MG63 (cell line): ENCODE measurements at regions not wholly inside any gene's neighbourhood (a gene's known extent, or its start where the extent isn't known, plus 50 kb on each side); places are given as distances from the start of the nearest gene placed in this dataset.

Experiments used
- DNase-seq: peaks from one replicate; pipeline ENCODE4 v3.0.0-alpha.2; 2020
- H3K27me3 ChIP-seq: fragments of 250-450 bp; sonication (Bioruptor Pico); 2 replicates; pipeline ENCODE4 v1.5.1; 2020; ENCODE audit warnings: mild to moderate bottlenecking, moderate library complexity
- H3K36me3 ChIP-seq: fragments of 250-450 bp; sonication (Bioruptor Pico); 2 replicates; pipeline ENCODE4 v1.5.1; 2020; ENCODE audit warnings: mild to moderate bottlenecking, moderate library complexity
- H3K4me3 ChIP-seq: fragments of 250-450 bp; sonication (Bioruptor Pico); 2 replicates; pipeline ENCODE4 v1.5.1; 2020; ENCODE audit warnings: mild to moderate bottlenecking, moderate library complexity
- H3K9me3 ChIP-seq: fragments of 250-450 bp; sonication (Bioruptor Pico); 2 replicates; pipeline ENCODE4 v1.5.1; 2020; ENCODE audit warnings: mild to moderate bottlenecking, moderate library complexity

GRCh38 chr6:25050356-25050755 lies 114.6 kb upstream of the RIPOR2 start:
- Histone ChIP-seq H3K36me3 (no peaks in the 10 kb centered on the region), H3K9me3 (no peaks in the 10 kb centered on the region), H3K4me3 (no peak overlapping the region), H3K27me3 (no peaks in the 10 kb centered on the region)
- DNase-seq: no peak

- Histone ChIP-seq H3K4me3 (no peak overlapping the region), H3K27me3 (no peaks in the 10 kb centered on the region), H3K36me3 (no peaks in the 10 kb centered on the region), H3K9me3 (no peaks in the 10 kb centered on the region)
- no peak for DNase-seq
Observed at GRCh38 chr6:25051083-25051482, 115.3 kb upstream of the RIPOR2 start.

GRCh38 chr6:25052181-25052580 lies 116.4 kb upstream of the RIPOR2 start:
- Histone ChIP-seq H3K9me3 (no peaks in the 10 kb centered on the region), H3K27me3 (no peaks in the 10 kb centered on the region), H3K4me3 (no peak overlapping the region), H3K36me3 (no peaks in the 10 kb centered on the region)
- no peak for DNase-seq

GRCh38 chr6:25053875-25054371 lies 118.2 kb upstream of the RIPOR2 start:
- Histone ChIP-seq H3K27me3 (no peaks in the 10 kb centered on the region), H3K9me3 (no peaks in the 10 kb centered on the region), H3K36me3 (no peaks in the 10 kb centered on the region), H3K4me3 (no peak overlapping the region)
- DNase-seq: no peak

GRCh38 chr6:25054469-25054868 lies 118.7 kb upstream of the RIPOR2 start:
- H3K9me3 ChIP-seq: no peaks in the 10 kb centered on the region
- H3K27me3 ChIP-seq: no peaks in the 10 kb centered on the region
- no peak overlapping the region for H3K4me3 ChIP-seq
- no peak for DNase-seq
- no peaks in the 10 kb centered on the region for H3K36me3 ChIP-seq

- Histone ChIP-seq H3K27me3 (no peaks in the 10 kb centered on the region), H3K4me3 (no peak overlapping the region), H3K9me3 (no peaks in the 10 kb centered on the region), H3K36me3 (no peaks in the 10 kb centered on the region)
- no peak for DNase-seq
Observed at GRCh38 chr6:25056130-25056529, 120.4 kb upstream of the RIPOR2 start.

GRCh38 chr6:25057111-25057905 lies 121.5 kb upstream of the RIPOR2 start:
- H3K9me3 ChIP-seq: no peaks in the 10 kb centered on the region
- DNase-seq: no peak
- no peaks in the 10 kb centered on the region for H3K27me3 ChIP-seq
- no peaks in the 10 kb centered on the region for H3K36me3 ChIP-seq
- H3K4me3 ChIP-seq: no peak overlapping the region

GRCh38 chr6:25058441-25058840 lies 122.7 kb upstream of the RIPOR2 start:
- Histone ChIP-seq H3K4me3 (no peak overlapping the region), H3K27me3 (no peaks in the 10 kb centered on the region), H3K9me3 (no peaks in the 10 kb centered on the region), H3K36me3 (no peaks in the 10 kb centered on the region)
- no peak for DNase-seq

GRCh38 chr6:25058941-25059340 lies 123.2 kb upstream of the RIPOR2 start:
- H3K36me3 ChIP-seq: no peaks in the 10 kb centered on the region
- H3K9me3 ChIP-seq: no peaks in the 10 kb centered on the region
- no peaks in the 10 kb centered on the region for H3K27me3 ChIP-seq
- H3K4me3 ChIP-seq: no peak overlapping the region
- no peak for DNase-seq

GRCh38 chr6:25060522-25060921 lies 124.8 kb upstream of the RIPOR2 start:
- H3K9me3 ChIP-seq: no peaks in the 10 kb centered on the region
- H3K36me3 ChIP-seq: no peaks in the 10 kb centered on the region
- no peaks in the 10 kb centered on the region for H3K27me3 ChIP-seq
- no peak overlapping the region for H3K4me3 ChIP-seq
- no peak for DNase-seq

GRCh38 chr6:25061289-25061936 lies 125.7 kb upstream of the RIPOR2 start:
- H3K9me3 ChIP-seq: no peaks in the 10 kb centered on the region
- H3K36me3 ChIP-seq: no peaks in the 10 kb centered on the region
- H3K4me3 ChIP-seq: no peak overlapping the region
- DNase-seq: no peak
- no peaks in the 10 kb centered on the region for H3K27me3 ChIP-seq

GRCh38 chr6:25062070-25062811 lies 126.5 kb upstream of the RIPOR2 start:
- Histone ChIP-seq H3K36me3 (no peaks in the 10 kb centered on the region), H3K27me3 (no peaks in the 10 kb centered on the region), H3K9me3 (no peaks in the 10 kb centered on the region), H3K4me3 (no peak overlapping the region)
- no peak for DNase-seq

GRCh38 chr6:25064006-25064405 lies 128.2 kb upstream of the RIPOR2 start:
- Histone ChIP-seq H3K27me3 (no peaks in the 10 kb centered on the region), H3K4me3 (no peak overlapping the region), H3K36me3 (no peaks in the 10 kb centered on the region), H3K9me3 (no peaks in the 10 kb centered on the region)
- no peak for DNase-seq

- H3K36me3 ChIP-seq: no peaks in the 10 kb centered on the region
- H3K4me3 ChIP-seq: no peak overlapping the region
- no peaks in the 10 kb centered on the region for H3K9me3 ChIP-seq
- H3K27me3 ChIP-seq: no peaks in the 10 kb centered on the region
- no peak for DNase-seq
Observed at GRCh38 chr6:25065666-25066065, 129.9 kb upstream of the RIPOR2 start.

- no peak for DNase-seq
- Histone ChIP-seq H3K4me3 (no peak overlapping the region), H3K9me3 (no peaks in the 10 kb centered on the region), H3K27me3 (no peaks in the 10 kb centered on the region), H3K36me3 (no peaks in the 10 kb centered on the region)
Observed at GRCh38 chr6:25066593-25066992, 130.8 kb upstream of the RIPOR2 start.

GRCh38 chr6:25068866-25069265 lies 133.1 kb upstream of the RIPOR2 start:
- no peak for DNase-seq
- H3K4me3 ChIP-seq: no peak overlapping the region
- no peaks in the 10 kb centered on the region for H3K27me3 ChIP-seq
- no peaks in the 10 kb centered on the region for H3K9me3 ChIP-seq
- H3K36me3 ChIP-seq: no peaks in the 10 kb centered on the region

GRCh38 chr6:25070547-25071366 lies 135.0 kb upstream of the RIPOR2 start:
- no peaks in the 10 kb centered on the region for H3K36me3 ChIP-seq
- peak; percentile 30 for DNase-seq
- H3K9me3 ChIP-seq: no peaks in the 10 kb centered on the region
- H3K27me3 ChIP-seq: no peaks in the 10 kb centered on the region
- H3K4me3 ChIP-seq: no peak overlapping the region
